NCI-H1092 treated with DMSO at 0.1 percent for 48 hours (cell line): ENCODE measurements at regions not wholly inside any gene's neighbourhood (a gene's known extent, or its start where the extent isn't known, plus 50 kb on each side); places are given as distances from the start of the nearest gene placed in this dataset.

ENCODE experiments used
- DNase-seq: peaks from one replicate; lab custom pipeline; 2025; lab: John Stamatoyannopoulos, UW

- no peak for DNase-seq
Observed at GRCh38 chr6:14806101-14806500, 439.8 kb upstream of the JARID2 start.

- no peak for DNase-seq
Observed at GRCh38 chr6:14807130-14807529, 438.7 kb upstream of the JARID2 start.

GRCh38 chr6:14807971-14808370 is 437.9 kb upstream of the JARID2 start:
- no peak for DNase-seq

- DNase-seq = no peak
Observed at GRCh38 chr6:14810021-14810420, 435.8 kb upstream of the JARID2 start.

- DNase-seq = no peak
Observed at GRCh38 chr6:14811775-14812428, 434.0 kb upstream of the JARID2 start.

- DNase-seq = no peak
Observed at GRCh38 chr6:14814016-14814415, 431.9 kb upstream of the JARID2 start.

GRCh38 chr6:14816116-14816859 is 429.6 kb upstream of the JARID2 start:
- DNase-seq = no peak

- DNase-seq = no peak
Observed at GRCh38 chr6:14817074-14817473, 428.8 kb upstream of the JARID2 start.

- DNase-seq = no peak
Observed at GRCh38 chr6:14818422-14818884, 427.4 kb upstream of the JARID2 start.

GRCh38 chr6:14819001-14819400 is 426.9 kb upstream of the JARID2 start:
- no peak for DNase-seq

GRCh38 chr6:14819840-14820420 is 425.9 kb upstream of the JARID2 start:
- DNase-seq = no peak

GRCh38 chr6:14822012-14822553 is 423.8 kb upstream of the JARID2 start:
- no peak for DNase-seq

GRCh38 chr6:14822679-14823078 is 423.2 kb upstream of the JARID2 start:
- no peak for DNase-seq

- no peak for DNase-seq
Observed at GRCh38 chr6:14824060-14824459, 421.8 kb upstream of the JARID2 start.

- DNase-seq = no peak
Observed at GRCh38 chr6:14824484-14825275, 421.2 kb upstream of the JARID2 start.

- DNase-seq = no peak
Observed at GRCh38 chr6:14826456-14826855, 419.4 kb upstream of the JARID2 start.

GRCh38 chr6:14827354-14827753 is 418.5 kb upstream of the JARID2 start:
- DNase-seq = no peak

GRCh38 chr6:14828201-14828611 is 417.7 kb upstream of the JARID2 start:
- no peak for DNase-seq

- DNase-seq = no peak
Observed at GRCh38 chr6:14831070-14831469, 414.8 kb upstream of the JARID2 start.

GRCh38 chr6:14831937-14832336 is 413.9 kb upstream of the JARID2 start:
- no peak for DNase-seq

- DNase-seq = no peak
Observed at GRCh38 chr6:14832427-14832826, 413.4 kb upstream of the JARID2 start.

- no peak for DNase-seq
Observed at GRCh38 chr6:14834851-14835530, 410.9 kb upstream of the JARID2 start.
